Neural progenitor cell (in vitro differentiated cells): ENCODE measurements at regions not wholly inside any gene's neighbourhood (a gene's known extent, or its start where the extent isn't known, plus 50 kb on each side); places are given as distances from the start of the nearest gene placed in this dataset.

Experiments used
- CTCF ChIP-seq: fragments of 200-600 bp; sonication (generic); IDR thresholded peaks from 2 replicates; pipeline ENCODE4 v1.5.1; 2017; ENCODE audit warnings: antibody characterized with exemption, mild to moderate bottlenecking
- EZH2 ChIP-seq: fragments of 200-600 bp; sonication (generic); IDR thresholded peaks from 2 replicates; pipeline ENCODE4 v1.6.1; 2017; ENCODE audit warnings: antibody characterized with exemption, mild to moderate bottlenecking, moderate library complexity

- TF ChIP-seq CTCF: no peak
- TF ChIP-seq EZH2: no peak
Observed at GRCh38 chr14:92247947-92248346, 75.0 kb upstream of the SLC24A4 start.
